GM12878 (cell line): ENCODE measurements at regions not wholly inside any gene's neighbourhood (a gene's known extent, or its start where the extent isn't known, plus 50 kb on each side); places are given as distances from the start of the nearest gene placed in this dataset.

Experiments
- CBFB ChIP-seq: IDR thresholded peaks from 2 replicates; pipeline ENCODE4 v1.6.1; 2016; ENCODE audit warnings: antibody characterized with exemption, low read depth
- CEBPB ChIP-seq, 2 experiments: fragments of 150-350 bp in 1 of 2; IDR thresholded peaks; 2 replicates each; pipeline ENCODE4 v1.6.1; 2012 to 2014; ENCODE audit warnings: low read depth in 2 of 2, low read length in 2 of 2, borderline replicate concordance in 1 of 2, inconsistent platforms in 1 of 2
- CHD4 ChIP-seq: fragments of 200-600 bp; sonication (generic); IDR thresholded peaks from 2 replicates; pipeline ENCODE4 v1.6.1; 2016; ENCODE audit warnings: mild to moderate bottlenecking
- CTCF ChIP-seq, 3 experiments: IDR thresholded peaks in 2 of 3; conservative IDR thresholded peaks in 1 of 3; 2 replicates each; pipeline ENCODE4 v1.5.1; 2011; ENCODE audit warnings: low read depth in 3 of 3, low read length in 3 of 3, mild to moderate bottlenecking in 3 of 3, control low read depth in 2 of 3, moderate library complexity in 2 of 3, inconsistent platforms in 1 of 3, mixed read lengths in 1 of 3; ENCODE audit not compliant: control insufficient read depth in 2 of 3, insufficient read depth in 1 of 3; ENCODE audit errors: extremely low read depth in 1 of 3
- EZH2 ChIP-seq: IDR thresholded peaks from 2 replicates; pipeline ENCODE4 v1.6.1; 2012; ENCODE audit warnings: low read depth, mild to moderate bottlenecking, control low read depth, inconsistent platforms, low read length, borderline replicate concordance; ENCODE audit not compliant: control insufficient read depth
- FOS ChIP-seq: IDR thresholded peaks from 3 replicates; pipeline ENCODE4 v1.6.1; 2011; ENCODE audit warnings: borderline replicate concordance; ENCODE audit not compliant: insufficient read length; ENCODE audit errors: extremely low read depth
- FOXM1 ChIP-seq: IDR thresholded peaks from 2 replicates; pipeline ENCODE4 v1.6.1; 2012; ENCODE audit warnings: low read depth, mild to moderate bottlenecking, inconsistent platforms, low read length, moderate library complexity
- SUPT20H ChIP-seq: IDR thresholded peaks from 2 replicates; pipeline ENCODE4 v1.6.1; 2011; ENCODE audit warnings: low read depth, mild to moderate bottlenecking, low read length, moderate library complexity, borderline replicate concordance; ENCODE audit not compliant: control insufficient read depth
- TF ChIP-seq, protein P1 (sequence below): IDR thresholded peaks from 2 replicates; pipeline ENCODE4 v1.6.1; 2011; ENCODE audit warnings: low read depth, mild to moderate bottlenecking, low read length, moderate library complexity, borderline replicate concordance; ENCODE audit errors: extremely low read depth

- TF ChIP-seq CTCF (IDR thresholded peaks at IDR 0.05 in 2 of 3, conservative IDR thresholded peaks at IDR 0.05 in 1 of 3; ENCODE audit: control insufficient read depth in 2 of 3, extremely low read depth in 1 of 3, insufficient read depth in 1 of 3, low read depth in 3 of 3, low read length in 3 of 3) (no peak), CBFB (no peak), CHD4 (no peak), EZH2 (no peak), CEBPB (IDR thresholded peaks at IDR 0.05; ENCODE audit: borderline replicate concordance in 1 of 2, low read depth in 2 of 2, low read length in 2 of 2) (no peak), FOS (no peak), FOXM1 (no peak), SUPT20H (no peak)
- TF ChIP-seq, protein P1, sequence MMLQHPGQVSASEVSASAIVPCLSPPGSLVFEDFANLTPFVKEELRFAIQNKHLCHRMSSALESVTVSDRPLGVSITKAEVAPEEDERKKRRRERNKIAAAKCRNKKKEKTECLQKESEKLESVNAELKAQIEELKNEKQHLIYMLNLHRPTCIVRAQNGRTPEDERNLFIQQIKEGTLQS: no peak
Measured at GRCh38 chr18:78159397-78159796, 820.2 kb upstream of the SALL3 start.
